ENCODE measurements at regions not wholly inside any gene's neighbourhood (a gene's known extent, or its start where the extent isn't known, plus 50 kb on each side); places are given as distances from the start of the nearest gene placed in this dataset.

- H3K4me3 Mint-ChIP-seq: no peak overlapping the region
Measured at GRCh38 chr6:71489736-71490135, 201.1 kb downstream of the OGFRL1 start.

GRCh38 chr6:71490876-71491275 is 202.3 kb downstream of the OGFRL1 start:
- WGBS (ENCODE audit: insufficient coverage): 93% methylated on average over 3 of the region's 5 CpGs
- intact Hi-C loops (cut with micrococcal nuclease): no loop called here
- H3K9me3 Mint-ChIP-seq (ENCODE audit: insufficient read depth): no peaks in the 10 kb centered on the region
- no peak overlapping the region for H3K4me3 Mint-ChIP-seq
- no peaks in the 10 kb centered on the region for H3K27me3 Mint-ChIP-seq
- no peaks in the 10 kb centered on the region for H3K36me3 ChIP-seq (replicated peaks in 1 of 2; ENCODE audit: control extremely low read depth in 1 of 2, control insufficient read depth in 1 of 2, extremely low read depth in 1 of 2, insufficient read depth in 2 of 2, low read length in 1 of 2)
- ATAC-seq (ENCODE audit: low read depth) (no peak), DNase-seq (no peak)
- H3K9ac ChIP-seq (ENCODE audit: low read length): no peak overlapping the region
- no peaks in the 10 kb centered on the region for H3K79me2 ChIP-seq (ENCODE audit: control insufficient read depth, insufficient read depth, low read length)
- H2AFZ ChIP-seq (ENCODE audit: insufficient read depth, low read depth, low read length, poor library complexity, severe bottlenecking): no peak overlapping the region
- no peaks in the 10 kb centered on the region for H3K9me3 ChIP-seq (ENCODE audit: control extremely low read depth in 1 of 3, control insufficient read depth in 2 of 3, insufficient read depth in 1 of 3, low read length in 2 of 3)
- peaks cover 16 to 19% of the 10 kb centered on the region in 2 donors for H3K4me1 ChIP-seq (ENCODE audit: control insufficient read depth in 2 of 2, insufficient read depth in 2 of 2, low read length in 2 of 2)
- H3K27ac Mint-ChIP-seq: no peak overlapping the region
- no peaks in the 10 kb centered on the region for H4K20me1 ChIP-seq (ENCODE audit: control insufficient read depth, insufficient read depth, low read length, poor library complexity, severe bottlenecking)
- peaks cover 27% of the 10 kb centered on the region for H3K4me1 Mint-ChIP-seq
- H3K27ac ChIP-seq (ENCODE audit: low read length in 2 of 2): no peak overlapping the region
- ChIA-PET POLR2A (no interaction called here), CTCF (no interaction called here)
- no peak overlapping the region for H3K4me2 ChIP-seq (replicated peaks; ENCODE audit: low read depth, low read length, poor library complexity, severe bottlenecking)
- no peaks in the 10 kb centered on the region for H3K27me3 ChIP-seq (replicated peaks in 1 of 4; ENCODE audit: control extremely low read depth in 1 of 4, control insufficient read depth in 3 of 4, insufficient read depth in 4 of 4, low read length in 3 of 4)
- TF ChIP-seq, protein P1, sequence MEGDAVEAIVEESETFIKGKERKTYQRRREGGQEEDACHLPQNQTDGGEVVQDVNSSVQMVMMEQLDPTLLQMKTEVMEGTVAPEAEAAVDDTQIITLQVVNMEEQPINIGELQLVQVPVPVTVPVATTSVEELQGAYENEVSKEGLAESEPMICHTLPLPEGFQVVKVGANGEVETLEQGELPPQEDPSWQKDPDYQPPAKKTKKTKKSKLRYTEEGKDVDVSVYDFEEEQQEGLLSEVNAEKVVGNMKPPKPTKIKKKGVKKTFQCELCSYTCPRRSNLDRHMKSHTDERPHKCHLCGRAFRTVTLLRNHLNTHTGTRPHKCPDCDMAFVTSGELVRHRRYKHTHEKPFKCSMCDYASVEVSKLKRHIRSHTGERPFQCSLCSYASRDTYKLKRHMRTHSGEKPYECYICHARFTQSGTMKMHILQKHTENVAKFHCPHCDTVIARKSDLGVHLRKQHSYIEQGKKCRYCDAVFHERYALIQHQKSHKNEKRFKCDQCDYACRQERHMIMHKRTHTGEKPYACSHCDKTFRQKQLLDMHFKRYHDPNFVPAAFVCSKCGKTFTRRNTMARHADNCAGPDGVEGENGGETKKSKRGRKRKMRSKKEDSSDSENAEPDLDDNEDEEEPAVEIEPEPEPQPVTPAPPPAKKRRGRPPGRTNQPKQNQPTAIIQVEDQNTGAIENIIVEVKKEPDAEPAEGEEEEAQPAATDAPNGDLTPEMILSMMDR (IDR thresholded peaks at IDR 0.05): no peak
- no peak for TF ChIP-seq EZH2 (IDR thresholded peaks at IDR 0.05; ENCODE audit: borderline replicate concordance, insufficient read depth, low read depth, low read length, poor library complexity, severe bottlenecking)
- H3K4me3 ChIP-seq (ENCODE audit: control extremely low read depth in 1 of 5, extremely low read depth in 1 of 5, insufficient read depth in 1 of 5, low read depth in 2 of 5, low read length in 4 of 5): no peak overlapping the region

More at GRCh38 chr6:71489736-71490135, 201.1 kb downstream of the OGFRL1 start:
- Histone ChIP-seq H3K4me3 (ENCODE audit: control extremely low read depth in 1 of 5, extremely low read depth in 1 of 5, insufficient read depth in 1 of 5, low read depth in 2 of 5, low read length in 4 of 5) (no peak overlapping the region), H3K9ac (ENCODE audit: low read length) (no peak overlapping the region), H4K20me1 (ENCODE audit: control insufficient read depth, insufficient read depth, low read length, poor library complexity, severe bottlenecking) (no peaks in the 10 kb centered on the region), H3K36me3 (replicated peaks in 1 of 2; ENCODE audit: control extremely low read depth in 1 of 2, control insufficient read depth in 1 of 2, extremely low read depth in 1 of 2, insufficient read depth in 2 of 2, low read length in 1 of 2) (no peaks in the 10 kb centered on the region), H3K27me3 (replicated peaks in 1 of 4; ENCODE audit: control extremely low read depth in 1 of 4, control insufficient read depth in 3 of 4, insufficient read depth in 4 of 4, low read length in 3 of 4) (no peaks in the 10 kb centered on the region), H3K27ac (ENCODE audit: low read length in 2 of 2) (no peak overlapping the region), H3K9me3 (ENCODE audit: control extremely low read depth in 1 of 3, control insufficient read depth in 2 of 3, insufficient read depth in 1 of 3, low read length in 2 of 3) (no peaks in the 10 kb centered on the region), H3K4me2 (replicated peaks; ENCODE audit: low read depth, low read length, poor library complexity, severe bottlenecking) (no peak overlapping the region), H2AFZ (ENCODE audit: insufficient read depth, low read depth, low read length, poor library complexity, severe bottlenecking) (no peak overlapping the region), H3K4me1 (ENCODE audit: control insufficient read depth in 2 of 2, insufficient read depth in 2 of 2, low read length in 2 of 2) (peaks cover 7 to 10% of the 10 kb centered on the region in 2 donors), H3K79me2 (ENCODE audit: control insufficient read depth, insufficient read depth, low read length) (no peaks in the 10 kb centered on the region)
- Mint-ChIP-seq H3K4me1 (peaks cover 19% of the 10 kb centered on the region), H3K27me3 (no peaks in the 10 kb centered on the region), H3K9me3 (ENCODE audit: insufficient read depth) (no peaks in the 10 kb centered on the region), H3K27ac (no peak overlapping the region)
- CTCF ChIA-PET: no interaction called here
- TF ChIP-seq, protein P1 (IDR thresholded peaks at IDR 0.05): no peak
- no peak for TF ChIP-seq EZH2 (IDR thresholded peaks at IDR 0.05; ENCODE audit: borderline replicate concordance, insufficient read depth, low read depth, low read length, poor library complexity, severe bottlenecking)
- DNase-seq: no peak
- 40% methylated on average over 2 of the region's 3 CpGs for WGBS (ENCODE audit: insufficient coverage)
- intact Hi-C loops (cut with micrococcal nuclease): no loop called here
- POLR2A ChIA-PET: no interaction called here
- no peak for ATAC-seq (ENCODE audit: low read depth)
